PC-9 (cell line): ENCODE measurements at regions not wholly inside any gene's neighbourhood (a gene's known extent, or its start where the extent isn't known, plus 50 kb on each side); places are given as distances from the start of the nearest gene placed in this dataset.

Experiments used
- CTCF ChIP-seq: fragments of 200-600 bp; sonication (generic); conservative IDR thresholded peaks from 2 replicates; pipeline ENCODE4 v1.6.1; 2017; ENCODE audit warnings: mixed run types, antibody characterized with exemption, mild to moderate bottlenecking, moderate library complexity
- EZH2 ChIP-seq: fragments of 200-600 bp; sonication (generic); IDR thresholded peaks from 2 replicates; pipeline ENCODE4 v1.8.0; 2017; ENCODE audit warnings: antibody characterized with exemption, low read depth

DNA sequence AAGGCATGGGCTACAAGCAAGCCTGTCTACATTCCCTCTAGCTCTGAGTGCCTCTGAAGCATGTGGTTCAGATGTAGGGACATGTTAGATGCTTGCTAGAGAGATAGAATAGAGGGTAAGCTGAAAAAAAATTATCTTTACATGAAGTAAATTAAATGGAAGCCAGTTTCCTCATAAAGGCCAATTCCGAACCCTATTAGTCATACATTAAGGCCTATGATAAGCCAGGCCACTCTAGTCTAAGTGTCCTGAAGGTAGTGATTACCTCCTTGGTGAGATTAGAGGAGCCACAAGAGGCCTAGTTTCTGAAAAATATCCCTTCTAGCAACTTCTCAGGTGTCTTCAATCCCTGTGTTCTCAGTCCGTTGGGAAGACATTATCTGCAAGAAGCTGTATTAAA lies 72.4 kb upstream of the NPAS2 start:
- TF ChIP-seq CTCF (no peak), EZH2 (no peak)
